ENCODE measurements at regions not wholly inside any gene's neighbourhood (a gene's known extent, or its start where the extent isn't known, plus 50 kb on each side); places are given as distances from the start of the nearest gene placed in this dataset.

GRCh38 chr4:157840034-157840433 is 332.8 kb downstream of the GASK1B start:
- Mint-ChIP-seq H3K4me3 (no peak overlapping the region), H3K27me3 (no peaks in the 10 kb centered on the region), H3K4me1 (no peaks in the 10 kb centered on the region), H3K27ac (no peak overlapping the region), H3K9me3 (ENCODE audit: insufficient read depth) (no peaks in the 10 kb centered on the region)
- intact Hi-C loops (cut with micrococcal nuclease), result no loop called here
- H3K4me2 ChIP-seq (replicated peaks; ENCODE audit: low read depth, low read length, poor library complexity, severe bottlenecking), result no peak overlapping the region
- no peaks in the 10 kb centered on the region for H3K4me1 ChIP-seq (ENCODE audit: control insufficient read depth in 2 of 2, insufficient read depth in 2 of 2, low read length in 2 of 2)
- ChIA-PET CTCF (no interaction called here), POLR2A (no interaction called here)
- H3K36me3 ChIP-seq (replicated peaks in 1 of 2; ENCODE audit: control extremely low read depth in 1 of 2, control insufficient read depth in 1 of 2, extremely low read depth in 1 of 2, insufficient read depth in 2 of 2, low read length in 1 of 2), result no peaks in the 10 kb centered on the region
- TF ChIP-seq CTCF (IDR thresholded peaks at IDR 0.05), result no peak
- no peak for TF ChIP-seq EZH2 (IDR thresholded peaks at IDR 0.05; ENCODE audit: borderline replicate concordance, insufficient read depth, low read depth, low read length, poor library complexity, severe bottlenecking)
- H3K4me3 ChIP-seq (ENCODE audit: control extremely low read depth in 1 of 5, extremely low read depth in 1 of 5, insufficient read depth in 1 of 5, low read depth in 2 of 5, low read length in 4 of 5), result no peak overlapping the region
- no peak for ATAC-seq (ENCODE audit: low read depth)
- H4K20me1 ChIP-seq (ENCODE audit: control insufficient read depth, insufficient read depth, low read length, poor library complexity, severe bottlenecking), result no peaks in the 10 kb centered on the region
- WGBS (ENCODE audit: insufficient coverage), result no CpG with 5 or more reads among the region's 1 CpG
- no peak overlapping the region for H2AFZ ChIP-seq (ENCODE audit: insufficient read depth, low read depth, low read length, poor library complexity, severe bottlenecking)
- no peaks in the 10 kb centered on the region for H3K9me3 ChIP-seq (ENCODE audit: control extremely low read depth in 1 of 3, control insufficient read depth in 2 of 3, insufficient read depth in 1 of 3, low read length in 2 of 3)
- H3K79me2 ChIP-seq (ENCODE audit: control insufficient read depth, insufficient read depth, low read length), result no peaks in the 10 kb centered on the region
- no peak overlapping the region for H3K9ac ChIP-seq (ENCODE audit: low read length)
- no peak for DNase-seq
- no peaks in the 10 kb centered on the region for H3K27me3 ChIP-seq (replicated peaks in 1 of 4; ENCODE audit: control extremely low read depth in 1 of 4, control insufficient read depth in 3 of 4, insufficient read depth in 4 of 4, low read length in 3 of 4)
- H3K27ac ChIP-seq (ENCODE audit: low read length in 2 of 2), result no peak overlapping the region

GRCh38 chr4:157838366-157838765 is 334.5 kb downstream of the GASK1B start:
- POLR2A ChIA-PET, result no interaction called here
- Histone ChIP-seq H3K27ac (ENCODE audit: low read length in 2 of 2) (no peak overlapping the region), H3K4me2 (replicated peaks; ENCODE audit: low read depth, low read length, poor library complexity, severe bottlenecking) (no peak overlapping the region), H3K4me1 (ENCODE audit: control insufficient read depth in 2 of 2, insufficient read depth in 2 of 2, low read length in 2 of 2) (no peaks in the 10 kb centered on the region), H2AFZ (ENCODE audit: insufficient read depth, low read depth, low read length, poor library complexity, severe bottlenecking) (no peak overlapping the region), H3K9ac (ENCODE audit: low read length) (no peak overlapping the region), H3K27me3 (replicated peaks in 1 of 4; ENCODE audit: control extremely low read depth in 1 of 4, control insufficient read depth in 3 of 4, insufficient read depth in 4 of 4, low read length in 3 of 4) (no peaks in the 10 kb centered on the region), H3K9me3 (ENCODE audit: control extremely low read depth in 1 of 3, control insufficient read depth in 2 of 3, insufficient read depth in 1 of 3, low read length in 2 of 3) (no peaks in the 10 kb centered on the region), H3K79me2 (ENCODE audit: control insufficient read depth, insufficient read depth, low read length) (no peaks in the 10 kb centered on the region), H4K20me1 (ENCODE audit: control insufficient read depth, insufficient read depth, low read length, poor library complexity, severe bottlenecking) (no peaks in the 10 kb centered on the region), H3K36me3 (replicated peaks in 1 of 2; ENCODE audit: control extremely low read depth in 1 of 2, control insufficient read depth in 1 of 2, extremely low read depth in 1 of 2, insufficient read depth in 2 of 2, low read length in 1 of 2) (no peaks in the 10 kb centered on the region), H3K4me3 (ENCODE audit: control extremely low read depth in 1 of 5, extremely low read depth in 1 of 5, insufficient read depth in 1 of 5, low read depth in 2 of 5, low read length in 4 of 5) (no peak overlapping the region)
- CTCF ChIA-PET, result no interaction called here
- Mint-ChIP-seq H3K4me1 (no peaks in the 10 kb centered on the region), H3K4me3 (no peak overlapping the region), H3K9me3 (ENCODE audit: insufficient read depth) (no peaks in the 10 kb centered on the region), H3K27ac (no peak overlapping the region), H3K27me3 (no peaks in the 10 kb centered on the region)
- intact Hi-C loops (cut with micrococcal nuclease), result no loop called here
- 100% methylated on average over 1 of the region's 2 CpGs for WGBS (ENCODE audit: insufficient coverage)
- DNase-seq (no peak), ATAC-seq (ENCODE audit: low read depth) (no peak)
- TF ChIP-seq CTCF (IDR thresholded peaks at IDR 0.05), result no peak
- no peak for TF ChIP-seq EZH2 (IDR thresholded peaks at IDR 0.05; ENCODE audit: borderline replicate concordance, insufficient read depth, low read depth, low read length, poor library complexity, severe bottlenecking)

Measured in B cell (primary cell).